OCI-M1 (cell line): ENCODE measurements at regions not wholly inside any gene's neighbourhood (a gene's known extent, or its start where the extent isn't known, plus 50 kb on each side); places are given as distances from the start of the nearest gene placed in this dataset.
"Not testable (repeated sequence)": the region's sequence is repeated elsewhere in the genome, so short reads cannot be mapped to it uniquely, and the experiment has no call there.

Experiments
- DNase-seq: peaks from one replicate; lab custom pipeline; 2025; lab: John Stamatoyannopoulos, UW

GRCh38 chr1:94302497-94302896, 65.1 kb upstream of the ARHGAP29 start:
- DNase-seq, result no peak

- DNase-seq, result no peak
Observed at GRCh38 chr1:94301186-94301585, 63.8 kb upstream of the ARHGAP29 start.

- DNase-seq, result no peak
Observed at GRCh38 chr1:94300731-94301130, 63.3 kb upstream of the ARHGAP29 start.

- DNase-seq, result no peak
Observed at GRCh38 chr1:94299627-94300553, 62.5 kb upstream of the ARHGAP29 start.

GRCh38 chr1:94298861-94299260, 61.5 kb upstream of the ARHGAP29 start:
- DNase-seq, result no peak

- DNase-seq, result no peak
Observed at GRCh38 chr1:94296018-94296417, 58.6 kb upstream of the ARHGAP29 start.

- DNase-seq, result not testable (repeated sequence)
Observed at GRCh38 chr1:94292978-94293377, 55.6 kb upstream of the ARHGAP29 start.

GRCh38 chr1:94289244-94289643, 51.9 kb upstream of the ARHGAP29 start:
- peak; percentile 37 for DNase-seq
